Ureter (tissue), 1 donor: ENCODE measurements at regions not wholly inside any gene's neighbourhood (a gene's known extent, or its start where the extent isn't known, plus 50 kb on each side); places are given as distances from the start of the nearest gene placed in this dataset.

Experiments
- DNase-seq: peaks from one replicate; pipeline ENCODE4 v3.0.0-alpha.2; 2020; ENCODE audit warnings: low spot score
- donor health status: DM: yes; HTN: yes; CAD: no.

DNA sequence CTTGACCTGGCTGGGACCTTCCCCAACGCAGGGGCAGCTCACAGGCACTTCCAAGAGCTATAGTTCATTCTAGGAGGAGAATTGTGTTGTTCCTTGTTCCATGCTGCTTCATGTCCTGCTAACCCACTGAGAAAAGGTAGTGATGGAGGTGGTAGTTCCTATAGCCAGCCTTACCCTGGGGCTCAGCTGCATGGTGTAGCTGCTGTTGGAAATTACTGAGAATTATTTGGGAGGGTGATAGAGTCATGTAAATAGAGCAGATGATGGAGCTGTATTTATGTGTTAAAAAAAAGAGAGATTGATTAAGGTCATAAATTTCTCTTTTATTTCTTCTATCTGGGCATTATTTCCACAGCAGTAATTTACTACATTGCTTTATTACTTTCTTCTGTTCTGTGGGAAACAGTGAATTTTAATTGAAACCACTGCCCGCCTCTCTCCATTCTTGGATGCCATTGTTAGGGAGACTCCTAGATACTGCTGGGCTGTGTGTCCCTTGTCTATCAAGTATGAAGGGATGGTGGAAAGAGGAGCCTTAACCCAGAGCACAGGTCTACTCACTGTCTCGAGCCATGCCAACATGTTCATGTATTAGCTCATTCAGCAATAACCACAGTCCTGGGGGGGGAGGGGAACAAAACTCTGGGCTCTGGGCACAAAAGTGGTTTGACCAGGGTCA is 309.2 kb downstream of the FAT3 start:
- no peak for DNase-seq

DNA sequence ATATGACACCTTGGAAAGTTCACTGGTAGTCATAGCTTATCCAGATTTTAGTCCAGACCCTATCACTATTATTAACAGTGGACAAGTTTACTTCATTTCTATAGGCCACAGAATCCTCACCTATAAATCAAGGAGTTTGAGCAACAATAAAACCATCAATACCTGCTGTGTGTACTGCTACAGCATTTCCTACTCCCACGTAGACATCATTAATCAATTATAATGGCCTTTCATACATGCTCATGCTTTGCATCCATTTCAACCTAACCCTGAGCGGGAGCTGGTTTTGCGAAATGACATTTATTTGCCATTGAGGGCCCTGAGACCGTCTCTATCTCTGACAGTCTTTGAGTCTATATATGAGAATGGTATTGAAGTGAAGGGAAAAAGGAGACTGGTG is 312.3 kb downstream of the FAT3 start:
- no peak for DNase-seq

DNA sequence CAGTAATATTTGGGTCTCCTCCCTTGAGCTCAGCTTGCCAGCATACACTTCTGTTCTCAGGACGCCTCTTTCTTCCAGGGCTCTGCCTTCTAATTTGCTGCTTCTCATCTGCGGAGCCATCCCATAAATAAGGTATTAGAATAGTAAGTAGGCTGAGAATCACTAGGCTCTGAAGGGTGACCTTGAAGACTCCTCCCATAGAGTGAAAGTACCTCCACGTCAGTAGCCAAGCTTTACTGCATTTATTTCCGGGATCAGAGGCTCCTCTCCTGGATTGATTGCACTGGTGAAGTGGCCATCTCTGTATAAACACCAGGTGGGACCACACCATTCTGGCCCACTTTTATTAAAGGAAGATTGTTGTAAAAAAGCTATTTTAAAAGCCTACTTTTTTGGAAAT is 315.5 kb downstream of the FAT3 start:
- no peak for DNase-seq

DNA sequence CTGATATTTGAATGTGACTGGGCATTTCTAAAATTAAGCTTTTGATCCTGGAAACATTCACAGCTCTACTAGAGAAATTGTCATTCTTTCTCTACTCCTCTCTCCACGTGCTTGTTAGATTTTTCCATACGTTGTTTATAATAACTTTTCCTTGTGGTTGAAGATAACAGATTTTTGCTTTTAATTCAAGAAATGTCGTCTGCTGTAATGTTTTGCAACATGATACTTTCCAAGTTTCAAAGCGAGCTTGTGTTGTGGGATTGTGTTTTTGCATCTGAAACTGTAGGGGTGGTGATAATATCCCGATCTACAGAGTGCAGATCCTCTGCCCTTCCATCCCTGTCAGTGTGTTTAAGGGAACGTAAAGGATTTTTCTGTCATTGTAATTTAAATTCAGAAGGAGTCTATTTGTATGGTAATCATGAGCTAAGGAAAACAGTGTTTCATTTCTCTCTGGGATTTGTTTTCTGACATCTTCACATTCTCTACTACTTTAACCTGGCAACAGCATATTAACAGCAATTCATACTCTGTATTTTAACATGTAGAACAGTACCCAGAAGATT is 321.4 kb downstream of the FAT3 start:
- DNase-seq = no peak

DNA sequence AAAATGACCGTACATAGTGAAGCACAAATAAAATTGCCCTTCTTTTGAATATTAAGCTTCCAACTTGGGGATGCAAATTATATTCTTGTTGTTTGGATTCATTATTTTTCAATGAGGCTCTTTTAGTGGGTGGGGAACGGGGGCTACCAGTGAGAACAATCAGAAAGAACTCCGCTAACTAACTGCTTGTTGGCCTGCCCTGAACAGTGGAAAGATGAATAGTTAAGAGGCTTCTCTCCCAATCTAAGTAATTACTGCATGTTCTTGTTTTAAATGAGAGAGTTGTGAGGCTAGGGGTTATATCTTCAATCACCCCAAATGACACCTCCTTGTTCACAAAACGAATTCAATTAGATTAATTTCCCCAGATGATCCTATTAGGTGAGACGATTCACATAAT is 322.0 kb downstream of the FAT3 start:
- no peak for DNase-seq

DNA sequence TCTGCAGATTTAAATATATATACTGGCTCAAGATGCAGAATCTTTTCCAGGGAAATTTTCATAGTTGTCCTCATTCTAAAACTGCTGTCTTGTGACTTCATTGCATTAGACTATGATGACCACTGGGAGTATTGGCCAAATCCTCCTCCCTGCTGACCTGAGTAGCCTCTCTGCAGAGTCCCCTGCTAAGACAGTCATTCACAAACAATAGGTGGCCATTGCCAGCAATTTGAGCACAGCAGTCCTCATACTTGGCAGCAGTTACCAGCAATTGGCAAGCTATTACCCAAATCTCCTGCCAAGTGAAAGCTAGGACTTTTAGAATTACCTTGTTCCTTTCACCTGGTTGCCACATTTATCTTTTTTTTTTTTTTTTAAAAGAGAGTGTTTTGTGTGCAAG is 325.8 kb downstream of the FAT3 start:
- no peak for DNase-seq

DNA sequence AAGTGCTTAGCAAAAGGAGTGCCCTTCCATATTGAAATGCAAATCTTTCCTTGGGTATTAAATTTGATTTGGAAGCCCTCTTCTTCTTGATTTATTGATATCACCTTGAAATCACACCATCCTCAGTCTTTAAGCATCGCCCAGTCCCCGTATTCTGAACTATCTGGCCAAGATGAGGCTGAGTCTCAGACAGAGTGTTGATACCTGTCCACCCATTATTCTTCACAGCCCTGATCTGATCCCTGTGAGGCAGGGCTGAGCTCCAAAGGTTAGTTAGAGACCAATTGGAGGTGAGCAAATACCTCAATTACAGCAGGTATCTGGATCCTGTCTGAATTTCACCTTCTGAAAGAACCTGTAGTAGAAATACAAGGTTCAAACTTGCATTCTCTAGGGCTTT is 326.3 kb downstream of the FAT3 start:
- no peak for DNase-seq

DNA sequence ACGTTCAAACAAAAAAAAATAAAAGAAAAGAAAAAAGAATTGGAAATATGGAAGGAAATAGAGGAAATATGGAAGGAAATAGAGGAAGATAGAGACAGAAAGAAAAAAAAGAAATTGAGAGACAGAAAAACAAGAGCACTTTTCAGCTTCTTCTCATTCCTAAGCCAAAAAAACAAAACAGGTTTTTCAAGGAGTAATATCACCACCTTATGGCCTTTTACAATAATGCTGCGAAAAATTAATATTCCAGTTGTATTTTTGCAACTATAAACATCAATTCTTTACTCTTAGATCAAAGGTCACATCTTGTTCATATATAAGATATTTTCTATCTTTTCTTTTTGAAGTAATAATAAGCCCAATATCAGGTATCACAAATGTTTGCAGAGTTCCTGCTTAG is 328.3 kb downstream of the FAT3 start:
- no peak for DNase-seq

DNA sequence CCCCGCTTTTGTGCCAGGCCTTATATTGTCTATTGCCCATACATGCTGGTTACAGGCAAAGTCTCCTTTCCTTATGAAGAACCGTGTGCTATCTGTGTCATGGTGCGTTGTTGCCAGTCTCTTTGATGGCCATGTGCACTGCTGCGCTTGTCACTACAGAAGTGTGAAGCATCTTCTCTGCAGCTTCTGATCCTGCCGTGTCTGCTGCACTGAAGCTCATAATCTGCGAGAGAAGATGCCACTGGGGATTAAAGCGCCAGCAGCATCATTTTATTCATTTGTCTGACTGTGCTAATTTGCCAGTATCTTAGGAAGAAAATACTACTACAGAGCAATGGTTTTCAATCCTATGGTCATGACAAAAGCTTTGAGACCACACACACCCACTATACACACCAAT is 330.1 kb downstream of the FAT3 start:
- DNase-seq = no peak

DNA sequence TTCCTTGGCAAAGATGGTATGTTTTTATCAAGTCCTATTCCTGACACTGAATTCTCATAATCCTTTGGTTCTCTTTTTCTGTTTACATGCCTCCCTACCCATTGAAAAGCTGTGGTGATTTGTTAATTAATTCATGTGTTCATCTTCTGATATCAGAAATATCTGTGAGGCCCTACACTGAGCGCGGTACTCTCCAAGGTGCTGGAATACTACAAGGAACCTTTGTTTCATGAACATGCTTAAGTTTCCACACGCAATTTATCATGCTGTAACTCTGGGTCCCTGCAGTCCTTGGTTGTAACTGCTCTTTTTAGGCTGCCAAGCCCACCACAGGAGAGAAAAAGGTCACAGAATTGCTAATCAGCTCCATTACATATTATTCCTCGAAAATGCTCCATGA is 331.8 kb downstream of the FAT3 start:
- no peak for DNase-seq

DNA sequence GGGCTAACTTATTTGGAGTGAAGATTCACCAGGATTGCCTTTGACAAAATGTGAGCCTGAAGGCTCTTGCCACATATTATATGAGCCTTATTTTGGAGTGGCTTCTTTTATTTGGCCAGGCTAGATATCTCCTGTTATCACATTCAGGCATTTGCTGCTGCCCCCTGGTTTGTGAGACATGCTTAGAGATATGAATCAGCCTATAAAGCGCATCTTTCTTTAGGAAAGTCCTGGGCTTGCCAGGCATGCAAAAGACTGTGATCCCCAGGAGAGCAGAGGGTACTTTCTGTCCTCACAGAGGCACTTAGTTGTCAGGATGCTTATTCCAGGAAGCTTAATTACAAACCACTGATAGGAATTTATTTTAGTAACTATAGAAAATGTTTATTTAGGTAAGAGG is 333.3 kb downstream of the FAT3 start:
- DNase-seq = no peak

DNA sequence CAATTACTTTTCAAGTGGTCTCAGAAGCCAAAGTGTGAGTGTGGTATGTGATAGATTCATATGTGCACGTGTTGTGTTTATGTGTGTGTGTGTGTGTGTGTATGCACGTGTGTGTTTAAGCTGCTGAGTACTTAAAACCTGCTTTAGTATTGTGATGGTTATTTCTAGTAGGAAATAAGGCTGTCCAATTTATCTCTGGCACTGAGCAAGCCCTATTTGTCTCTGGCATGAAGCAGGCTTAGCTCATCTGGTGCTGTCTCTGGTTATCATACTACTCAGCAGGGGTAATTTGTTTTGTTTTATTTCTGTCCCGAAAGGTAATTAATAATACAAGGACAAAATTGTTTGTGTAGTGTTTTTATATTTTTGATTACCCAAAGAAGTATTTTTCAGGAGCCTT is 333.7 kb downstream of the FAT3 start:
- no peak for DNase-seq

DNA sequence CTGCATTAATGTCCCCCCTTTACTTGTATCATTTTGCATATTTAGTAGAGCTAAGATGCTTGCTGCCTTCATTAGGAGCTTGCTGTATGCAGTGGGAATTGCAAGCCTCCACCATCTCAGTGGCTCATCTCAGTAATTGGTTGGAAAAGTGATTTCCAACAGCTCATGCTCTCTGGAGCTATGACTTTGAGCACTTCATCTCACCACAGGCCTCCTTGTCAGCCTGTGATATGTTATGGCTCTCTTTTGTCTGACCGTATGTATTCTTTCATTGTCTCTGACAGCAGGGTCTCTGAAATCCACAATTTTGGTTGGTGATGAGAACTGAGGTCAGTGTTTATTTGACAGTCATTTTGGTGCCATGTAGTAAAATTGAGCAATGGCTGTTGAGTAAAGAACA is 345.1 kb downstream of the FAT3 start:
- DNase-seq = no peak

DNA sequence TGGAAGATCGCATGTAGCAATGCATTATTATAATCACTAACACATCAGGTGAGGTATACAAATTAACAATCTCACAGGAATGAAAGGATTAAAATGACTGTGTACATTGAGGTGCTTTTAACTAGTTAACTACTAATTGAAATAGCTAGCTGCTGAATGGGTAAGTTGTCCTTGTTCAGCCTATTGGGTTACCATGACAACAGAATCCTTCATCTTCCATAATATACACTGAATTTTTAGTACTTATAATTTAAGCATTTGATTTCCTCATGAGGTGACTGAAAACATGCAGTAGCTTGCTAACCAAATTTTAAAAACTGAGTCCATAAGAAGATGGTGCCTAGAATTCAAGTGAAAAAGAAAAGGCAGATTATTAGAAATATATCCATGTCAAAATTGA is 347.9 kb downstream of the FAT3 start:
- DNase-seq = no peak

DNA sequence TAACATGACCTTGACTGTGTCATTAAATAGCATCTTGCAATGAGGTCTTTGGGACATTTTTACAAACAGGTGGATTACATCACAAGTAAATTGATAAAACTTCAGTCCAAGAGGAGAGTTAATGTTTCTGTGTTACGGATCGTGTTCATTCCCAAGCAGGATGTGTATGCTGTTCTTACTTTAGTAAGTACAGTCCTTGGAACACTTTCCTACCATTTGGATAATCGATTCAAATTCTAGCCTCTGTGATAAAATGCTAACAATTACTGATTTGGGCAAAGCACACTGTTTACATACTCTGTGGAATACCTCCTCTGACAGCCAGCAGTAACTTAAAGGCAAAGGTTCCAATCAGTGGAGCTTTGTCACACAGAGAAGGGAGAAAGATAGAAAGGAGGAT is 351.7 kb downstream of the FAT3 start:
- DNase-seq = no peak

DNA sequence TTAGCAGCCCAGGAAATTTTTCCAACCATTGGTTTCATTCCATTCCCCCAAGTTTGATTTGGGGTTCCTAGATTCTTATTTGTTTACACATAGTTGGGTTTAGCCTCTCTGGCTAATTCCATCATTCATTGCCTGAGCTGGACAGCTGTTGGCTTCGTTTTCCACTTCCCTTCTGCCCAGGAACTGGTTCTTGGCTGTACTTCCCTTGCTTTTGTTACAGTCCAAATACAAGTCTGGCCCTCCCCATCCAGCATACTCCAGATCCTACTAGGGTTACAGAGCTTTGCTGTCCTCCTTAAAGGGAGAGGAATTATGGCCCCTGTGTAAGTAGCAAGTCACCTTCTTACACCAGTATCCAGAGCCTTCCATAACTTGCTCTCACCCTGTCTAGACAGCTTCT is 356.3 kb downstream of the FAT3 start:
- no peak for DNase-seq

DNA sequence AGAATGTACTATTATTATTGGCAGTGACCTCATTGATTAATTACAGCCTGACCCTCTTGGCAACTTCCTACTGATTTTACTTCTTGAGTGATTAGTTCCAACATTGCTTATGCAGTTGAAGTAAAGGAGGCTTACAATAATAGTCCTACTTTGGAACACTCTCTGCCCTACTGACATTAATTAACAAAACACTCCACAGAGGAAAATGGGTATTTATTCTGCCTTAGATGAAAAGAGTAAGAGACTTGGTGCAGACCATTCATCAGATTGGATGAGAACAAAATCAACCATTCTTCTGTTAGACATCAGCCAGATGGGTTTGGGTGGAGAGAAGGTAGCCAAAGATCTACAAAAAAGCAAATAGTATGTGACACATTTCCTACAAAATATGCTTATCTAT is 363.8 kb downstream of the FAT3 start:
- no peak for DNase-seq

DNA sequence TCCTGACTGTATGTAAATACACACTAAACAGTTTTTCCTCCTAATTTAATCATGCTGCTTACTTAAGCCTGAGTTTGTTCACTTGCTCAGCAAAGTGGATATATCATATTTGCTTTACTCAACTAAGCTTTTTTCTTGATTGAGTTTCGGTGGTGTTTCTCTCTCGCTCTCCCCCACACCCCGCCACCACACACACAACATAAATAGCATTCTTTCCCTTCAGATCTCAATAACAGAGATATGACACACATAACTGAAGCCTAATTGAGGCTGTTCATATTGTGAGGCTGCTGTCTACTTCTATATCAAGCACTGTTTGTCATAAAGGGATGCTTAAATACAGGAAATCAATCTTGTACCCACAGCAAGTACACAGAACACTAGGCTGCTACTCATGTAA is 364.9 kb downstream of the FAT3 start:
- no peak for DNase-seq

DNA sequence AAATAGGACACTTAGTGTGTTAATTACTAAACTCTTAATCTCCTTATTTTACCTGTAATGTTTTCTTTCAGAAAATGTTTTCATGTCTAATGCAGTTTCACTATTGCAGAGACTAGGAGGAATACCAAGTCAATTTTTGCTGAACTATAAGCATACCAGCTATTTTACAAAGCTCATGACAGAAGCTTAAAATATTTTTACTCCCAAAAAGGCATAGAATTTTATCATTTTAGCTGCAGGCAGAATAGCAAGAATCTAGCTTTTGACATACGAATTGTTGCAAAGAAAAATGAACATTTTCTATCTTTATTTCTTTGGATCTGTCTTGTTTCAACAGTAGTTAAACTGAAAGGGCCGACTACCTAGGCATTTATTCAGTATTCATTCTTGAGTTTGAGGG is 366.9 kb downstream of the FAT3 start:
- DNase-seq = no peak

DNA sequence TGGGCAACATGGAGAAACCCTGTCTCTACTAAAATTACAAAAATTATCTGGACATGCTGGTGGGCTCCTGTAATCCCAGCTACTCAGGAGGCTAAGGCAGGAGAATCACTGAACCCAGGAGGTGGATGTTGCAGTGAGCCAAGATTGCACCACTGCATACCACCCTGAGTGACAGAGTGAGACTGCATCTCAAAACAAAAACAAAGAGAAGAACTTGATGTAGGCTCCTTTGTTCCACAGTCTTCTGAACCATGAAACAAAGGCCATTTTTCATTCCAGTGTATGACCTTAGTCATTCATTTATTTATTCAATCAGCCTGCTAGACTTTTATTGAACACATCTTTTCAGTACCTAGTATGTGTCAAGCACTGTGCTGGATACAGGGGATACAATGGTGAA is 369.6 kb downstream of the FAT3 start:
- DNase-seq = no peak

DNA sequence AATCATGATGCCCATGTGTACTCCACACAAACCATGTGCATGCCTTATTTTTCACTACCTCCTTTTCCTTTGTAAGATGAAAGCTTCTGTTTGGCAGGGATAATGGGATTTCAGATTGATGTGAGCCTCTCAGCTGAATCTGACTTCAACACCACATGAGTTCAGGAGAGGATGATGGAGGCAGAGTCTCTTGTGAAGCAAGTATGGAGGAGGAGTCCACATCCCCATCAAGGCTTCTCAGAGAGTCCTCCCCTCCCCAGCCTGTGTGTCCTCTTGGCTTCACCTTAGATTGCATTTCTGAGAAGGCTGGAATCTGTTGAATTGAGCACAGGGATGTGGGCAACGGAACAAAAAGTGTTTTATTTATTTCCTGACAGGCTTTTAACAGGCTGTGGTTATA is 370.4 kb downstream of the FAT3 start:
- DNase-seq = no peak

DNA sequence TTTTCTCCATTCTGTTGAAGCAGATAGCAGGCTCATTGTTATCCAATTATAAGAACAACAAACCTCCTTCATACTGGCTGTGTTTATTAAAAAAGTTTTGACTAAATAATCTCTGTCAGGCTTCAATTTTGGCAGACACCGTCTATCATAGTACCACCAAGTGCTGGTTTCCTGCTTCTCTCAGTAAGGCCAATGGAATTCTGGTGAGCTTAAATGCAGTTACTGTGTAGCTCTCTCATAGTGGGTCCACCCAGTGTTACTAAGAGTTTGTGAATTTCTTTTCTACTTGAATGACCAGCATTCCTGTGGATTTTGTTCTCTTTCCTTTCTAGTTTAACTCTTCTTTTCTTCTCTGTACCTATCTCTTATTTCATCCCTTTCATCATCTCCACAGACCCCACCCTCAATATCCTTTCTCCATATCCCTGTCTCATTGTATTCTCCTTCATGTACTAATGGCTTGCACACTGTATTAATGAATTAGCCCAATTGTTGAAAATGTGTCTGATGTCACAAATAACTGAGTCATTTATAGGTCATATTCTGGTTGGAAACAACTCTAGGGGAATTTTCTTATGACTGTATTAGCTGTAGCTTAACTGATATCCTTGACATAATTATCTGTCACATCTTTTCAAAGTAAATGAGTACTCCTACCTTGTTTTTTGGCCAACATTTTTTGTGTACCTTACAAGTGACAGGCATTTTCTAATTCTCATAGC is 372.1 kb downstream of the FAT3 start:
- no peak for DNase-seq

DNA sequence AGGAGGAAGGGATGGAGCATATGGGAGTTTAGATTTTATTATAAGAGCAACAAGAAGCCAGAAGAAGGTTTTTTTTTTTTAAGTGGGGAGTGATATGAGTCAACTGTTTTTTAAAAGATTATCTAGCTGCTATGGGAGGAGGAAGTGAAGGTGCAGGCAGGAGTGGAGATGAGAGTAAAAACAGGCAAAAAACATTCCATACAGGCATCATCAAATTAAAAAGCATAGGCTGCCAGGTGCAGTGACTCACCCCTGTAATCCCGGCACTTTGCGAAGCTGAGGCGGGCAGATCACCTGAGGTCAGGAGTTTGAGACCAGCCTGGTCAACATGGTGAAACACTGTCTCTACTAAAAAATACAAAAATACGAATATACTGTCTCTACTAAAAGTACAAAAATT is 368.4 kb upstream of the MTNR1B start:
- DNase-seq = no peak

DNA sequence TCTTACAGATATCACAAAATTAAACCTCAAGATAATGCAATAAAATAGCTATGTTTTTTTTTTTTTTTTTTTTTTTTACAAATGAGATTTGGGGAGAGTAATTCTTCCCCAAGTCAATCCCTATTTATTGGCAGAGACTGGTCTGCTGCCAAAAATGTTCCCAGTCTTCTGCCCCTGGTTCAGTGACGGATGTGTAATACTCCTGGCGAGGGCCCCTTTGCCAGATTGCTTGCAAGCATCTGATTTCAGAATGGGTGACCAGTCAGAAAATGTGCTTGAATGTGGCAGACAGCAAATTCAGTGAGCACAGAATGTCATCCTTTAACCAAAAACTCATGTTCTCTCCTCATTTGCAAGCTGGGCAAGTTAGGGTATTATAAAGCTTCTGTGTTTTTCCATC is 363.8 kb upstream of the MTNR1B start:
- no peak for DNase-seq
